ENCODE measurements at regions not wholly inside any gene's neighbourhood (a gene's known extent, or its start where the extent isn't known, plus 50 kb on each side); places are given as distances from the start of the nearest gene placed in this dataset.

GRCh38 chr3:178465260-178466180 lies 70.7 kb upstream of the KCNMB2 start:
- ChIA-PET POLR2A (no interaction called here), CTCF (ENCODE audit: low intra/inter-chr PET ratio, low total read pairs) (no interaction called here)
- DNase-seq (ENCODE audit: low spot score) (no peak), ATAC-seq (no peak), FAIRE-seq (no peak)
- no peaks in the 10 kb centered on the region for H3K79me2 ChIP-seq (ENCODE audit: insufficient read depth, low read length)
- H4K20me1 ChIP-seq (ENCODE audit: insufficient read depth, low read length) = no peaks in the 10 kb centered on the region
- no peaks in the 10 kb centered on the region for H3K9me3 ChIP-seq (ENCODE audit: low read length)
- no peak overlapping the region for H2AFZ ChIP-seq (ENCODE audit: low read length)
- no peaks in the 10 kb centered on the region for H3K4me1 ChIP-seq (ENCODE audit: insufficient read depth, low read length)
- H3K9ac ChIP-seq (ENCODE audit: insufficient read depth, low read depth, low read length) = no peak overlapping the region
- H3K4me2 ChIP-seq (ENCODE audit: low read depth, low read length) = no peak overlapping the region
- H3K4me3 ChIP-seq (replicated peaks in 1 of 3; ENCODE audit: insufficient read depth in 1 of 3, low read depth in 2 of 3, low read length in 3 of 3) = no peak overlapping the region
- in situ Hi-C loops (cut with HindIII; ENCODE audit: extremely low pct_ligation_motif_present, low pct_unique_long_range_greater_than_20kb) (no loop called here), intact Hi-C loops (cut with micrococcal nuclease; ENCODE audit: unreplicated experiment) (no loop called here)
- no TSS peak for BruUV-seq (replicated peaks)
- no peaks in the 10 kb centered on the region for H3K27me3 ChIP-seq (ENCODE audit: control insufficient read depth in 1 of 2, insufficient read depth in 2 of 2, low read length in 2 of 2)
- no peak overlapping the region for H3K27ac ChIP-seq (ENCODE audit: extremely low read length, insufficient read depth, low read length)
- 2% methylated on average over 2 of the region's 2 CpGs for WGBS (ENCODE audit: low lambda C conversion rate)
- no peaks in the 10 kb centered on the region for H3K36me3 ChIP-seq (replicated peaks in 1 of 2; ENCODE audit: control insufficient read depth in 1 of 2, insufficient read depth in 2 of 2, low read length in 2 of 2)
- TF ChIP-seq ZNF564 (CRISPR knock-in tag; IDR thresholded peaks at IDR 0.05) (no peak), ZNF781 (CRISPR knock-in tag; IDR thresholded peaks at IDR 0.05; ENCODE audit: borderline replicate concordance, not compliant biosample characterization) (no peak), DNMT3B (CRISPR knock-in tag; conservative IDR thresholded peaks at IDR 0.05) (no peak), ZNF652 (CRISPR knock-in tag; IDR thresholded peaks at IDR 0.05; ENCODE audit: borderline replicate concordance, low read depth) (no peak), ZNF605 (CRISPR knock-in tag; IDR thresholded peaks at IDR 0.05) (no peak), LBX2 (CRISPR knock-in tag; IDR thresholded peaks at IDR 0.05; ENCODE audit: borderline replicate concordance) (no peak), ZNF558 (CRISPR knock-in tag; IDR thresholded peaks at IDR 0.05; ENCODE audit: borderline replicate concordance) (no peak), ZNF687 (CRISPR knock-in tag; IDR thresholded peaks at IDR 0.05) (no peak), SAP130 (CRISPR knock-in tag; IDR thresholded peaks at IDR 0.05; ENCODE audit: low read depth) (no peak), ZNF747 (CRISPR knock-in tag; IDR thresholded peaks at IDR 0.05; ENCODE audit: borderline replicate concordance) (no peak), ZNF720 (CRISPR knock-in tag; IDR thresholded peaks at IDR 0.05) (no peak), ZNF773 (CRISPR knock-in tag; IDR thresholded peaks at IDR 0.05; ENCODE audit: borderline replicate concordance) (no peak), KAT8 (CRISPR knock-in tag; IDR thresholded peaks at IDR 0.05) (no peak), HNRNPH1 (optimal IDR thresholded peaks at IDR 0.05; ENCODE audit: low read depth, low read length) (no peak), ZNF691 (CRISPR knock-in tag; IDR thresholded peaks at IDR 0.05; ENCODE audit: borderline replicate concordance, low read depth) (no peak), ISL2 (CRISPR knock-in tag; IDR thresholded peaks at IDR 0.05) (no peak), ZBTB37 (CRISPR knock-in tag; IDR thresholded peaks at IDR 0.05) (no peak), ZNF557 (CRISPR knock-in tag; IDR thresholded peaks at IDR 0.05) (no peak), ZNF180 (CRISPR knock-in tag; IDR thresholded peaks at IDR 0.05; ENCODE audit: borderline replicate concordance, low read depth) (no peak)
